Pulmonary artery endothelial cell (primary cell): ENCODE measurements at regions not wholly inside any gene's neighbourhood (a gene's known extent, or its start where the extent isn't known, plus 50 kb on each side); places are given as distances from the start of the nearest gene placed in this dataset.

Experiments used
- DNase-seq: peaks from one replicate; pipeline ENCODE4 v3.0.0-alpha.2; 2011; ENCODE audit warnings: low read depth, low spot score

DNA sequence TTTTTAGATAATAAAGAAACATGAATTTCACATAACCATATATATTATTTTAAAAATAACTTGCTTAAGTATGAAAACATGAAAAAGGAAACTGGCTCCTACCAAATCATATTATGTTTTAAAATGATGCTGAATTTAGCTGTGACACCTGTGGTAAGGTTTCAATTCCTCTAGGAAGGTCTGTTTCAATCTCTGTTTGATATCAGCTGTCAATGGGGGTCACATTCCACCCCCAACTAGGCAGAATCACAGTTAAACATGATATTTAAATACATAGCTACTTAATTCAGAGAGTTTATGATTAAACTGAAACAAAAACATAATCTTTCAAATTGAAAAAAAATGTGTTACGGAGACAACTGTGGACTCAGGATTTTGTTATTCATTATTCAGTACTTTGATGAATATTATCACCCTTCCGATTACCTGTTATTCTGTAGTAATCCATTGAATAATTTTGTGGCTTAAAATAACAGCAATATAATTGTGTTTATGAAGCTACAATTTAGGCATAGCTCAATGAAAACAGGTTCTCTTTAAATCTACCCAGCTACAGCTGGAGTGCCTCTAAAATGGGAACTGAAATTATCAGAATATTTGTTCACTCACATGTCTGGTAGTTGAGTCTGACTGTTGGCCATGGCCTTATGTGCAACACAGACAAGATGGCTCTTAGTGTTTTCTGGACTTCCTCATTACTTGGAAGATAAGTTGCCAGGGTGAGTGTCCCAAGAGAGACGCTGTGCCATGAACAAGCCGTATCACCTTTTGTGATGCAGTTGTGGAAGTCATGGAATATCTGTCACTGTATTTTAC is 244.6 kb upstream of the ANO3 start:
- no peak for DNase-seq

DNA sequence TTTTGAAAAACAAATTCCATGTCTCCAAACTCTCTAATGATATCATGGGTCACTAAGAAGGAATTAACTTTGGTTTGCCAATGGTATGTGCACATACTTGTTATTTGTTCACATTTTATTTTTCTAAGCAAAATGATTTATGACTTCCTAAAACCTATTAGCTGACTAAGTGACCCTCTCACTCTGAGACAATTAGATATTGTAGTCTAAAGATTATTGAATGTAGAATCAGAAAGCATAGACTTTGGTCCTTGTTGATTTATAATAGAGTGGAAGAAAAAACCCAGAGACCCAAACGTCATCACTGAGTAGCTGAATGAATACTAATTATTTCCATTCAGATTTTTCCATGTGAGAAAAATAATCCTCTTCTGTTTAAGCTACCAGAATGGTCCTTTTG is 243.5 kb upstream of the ANO3 start:
- DNase-seq: no peak

DNA sequence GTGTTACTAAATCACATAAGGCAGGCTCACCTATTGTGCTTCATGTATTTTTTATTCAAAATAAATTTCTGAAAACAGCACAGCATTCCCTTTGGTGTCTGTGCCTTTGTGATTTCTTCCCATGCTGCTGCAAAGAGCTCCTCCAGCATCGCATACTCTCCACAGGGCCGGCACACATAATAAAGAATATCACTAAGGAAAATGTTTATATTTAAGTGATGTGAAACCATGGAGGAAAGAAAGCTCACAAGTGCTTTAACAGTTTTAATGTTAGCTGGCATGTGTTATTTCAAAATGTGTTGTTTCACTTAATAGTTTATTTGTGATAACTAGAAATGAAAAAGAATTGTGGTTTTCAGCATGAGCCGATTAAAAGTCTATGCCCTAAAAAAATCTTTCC is 241.3 kb upstream of the ANO3 start:
- DNase-seq: no peak

DNA sequence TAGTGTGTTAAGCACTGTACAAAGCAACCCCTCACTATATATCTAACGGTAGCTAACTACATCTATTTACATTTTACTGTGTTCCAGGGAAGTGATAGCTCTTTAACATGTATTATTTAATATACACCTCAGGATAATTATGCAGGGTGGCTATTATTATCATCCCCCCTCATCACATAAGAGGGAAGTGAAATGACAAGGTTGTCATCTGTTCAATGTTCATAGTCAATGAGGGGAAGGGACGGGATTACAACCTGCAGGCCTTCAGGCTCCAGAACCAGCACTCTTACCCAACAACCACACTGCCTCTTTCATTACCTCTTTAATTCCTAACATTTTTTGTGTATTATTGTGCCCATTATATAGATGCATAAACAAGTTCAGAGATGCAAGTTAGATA is 238.7 kb upstream of the ANO3 start:
- no peak for DNase-seq

DNA sequence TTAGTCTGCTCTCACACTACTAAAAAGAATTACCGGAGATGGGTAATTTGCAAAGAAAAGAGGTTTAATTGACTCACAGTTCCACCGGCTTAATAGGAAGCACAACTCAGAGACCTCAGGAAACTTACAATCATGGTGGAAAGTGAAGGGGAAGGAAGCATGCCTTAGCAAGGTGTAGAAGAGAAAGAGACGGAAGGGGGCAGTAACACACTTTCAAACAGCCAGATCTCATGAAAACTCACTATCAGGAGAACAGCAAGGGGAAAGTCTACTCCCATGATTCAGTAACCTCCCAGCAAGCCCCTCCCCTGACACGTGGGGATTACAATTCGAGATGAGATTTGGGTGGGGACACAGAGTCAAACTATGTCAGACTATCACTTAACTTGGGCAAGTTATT is 236.6 kb upstream of the ANO3 start:
- DNase-seq: no peak

DNA sequence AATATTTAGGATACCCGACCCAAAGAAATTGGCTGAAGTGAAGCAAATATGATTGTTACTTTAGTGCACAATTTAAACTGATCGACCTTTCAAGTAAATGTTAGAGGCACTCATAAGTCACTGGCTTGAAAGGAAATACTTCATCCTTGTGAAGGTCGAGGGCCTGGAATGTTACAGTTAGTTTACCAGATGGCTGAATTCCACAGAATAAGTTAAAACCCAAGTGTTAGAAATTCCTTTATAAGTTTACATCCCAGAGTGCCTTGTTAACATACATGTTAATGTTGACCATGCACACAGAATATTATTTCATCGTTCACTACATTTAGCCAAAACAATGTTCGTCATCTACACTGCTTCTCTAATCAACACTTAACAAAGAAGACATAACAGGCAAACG is 235.5 kb upstream of the ANO3 start:
- DNase-seq: no peak

DNA sequence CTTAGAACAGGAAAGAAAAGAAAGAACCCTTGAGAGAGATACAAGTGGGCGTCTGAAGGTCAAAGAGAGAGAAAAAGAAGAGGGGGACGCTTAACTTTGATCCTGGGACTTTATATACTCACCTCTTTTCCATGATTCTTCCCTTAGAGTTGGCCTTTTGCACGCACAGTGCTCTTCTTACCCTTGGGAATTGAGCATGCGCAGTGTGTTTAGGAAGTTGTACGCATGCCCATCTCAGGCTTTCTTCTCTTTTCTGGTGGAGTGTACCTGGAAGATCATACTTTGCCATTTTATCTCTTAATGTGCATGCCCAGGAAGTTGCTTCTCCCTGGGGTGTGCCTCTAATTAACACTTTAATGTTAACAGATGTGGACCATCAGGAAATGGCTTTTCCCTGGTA is 229.6 kb upstream of the ANO3 start:
- no peak for DNase-seq

DNA sequence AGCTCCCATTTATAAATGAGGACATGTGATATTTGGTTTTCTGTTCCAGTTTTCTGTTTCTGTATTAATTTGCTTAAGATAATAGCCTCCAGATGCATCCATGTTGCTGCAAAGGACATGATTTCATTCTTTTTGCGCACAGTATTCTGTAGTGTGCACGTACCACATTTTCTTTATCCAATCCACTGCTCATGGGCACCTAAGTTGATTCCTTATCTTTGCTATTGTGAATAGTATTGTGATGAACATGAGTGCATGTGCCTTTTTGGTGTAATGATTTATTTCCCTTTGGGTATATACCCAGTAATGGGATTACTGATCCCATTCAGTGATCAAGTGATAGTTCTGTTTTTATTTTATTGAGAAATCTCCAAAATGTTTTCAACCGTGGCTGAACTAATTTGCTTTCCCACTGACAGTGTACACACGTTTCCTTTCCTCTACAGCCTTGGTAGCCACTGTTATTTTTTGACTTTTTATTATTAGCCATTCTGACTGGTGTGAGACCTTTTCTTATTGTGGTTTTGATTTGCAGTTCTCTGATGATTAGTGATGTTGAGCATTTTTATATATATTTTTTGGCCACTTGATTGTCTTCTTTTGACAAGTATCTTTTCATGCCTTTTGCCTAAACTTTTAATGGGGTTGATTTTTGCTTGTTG is 226.0 kb upstream of the ANO3 start:
- no peak for DNase-seq

DNA sequence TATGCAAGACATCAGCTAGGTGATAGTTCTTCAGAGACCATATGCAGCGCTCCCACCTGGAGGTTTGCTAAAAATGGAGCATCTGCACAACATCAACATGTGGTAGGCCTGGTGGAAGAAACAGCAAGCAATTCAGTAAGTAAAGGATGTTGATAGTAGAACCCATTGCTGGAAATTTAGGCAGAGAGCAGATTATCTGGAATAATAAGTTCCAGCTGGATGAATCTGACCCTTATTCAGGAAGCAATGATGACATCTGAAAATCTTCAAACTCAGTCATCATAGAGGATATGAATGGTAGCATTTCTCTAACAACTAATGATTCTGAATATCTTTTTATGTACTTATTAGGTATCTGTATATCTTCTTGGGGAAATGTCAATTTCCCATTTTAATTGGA is 225.2 kb upstream of the ANO3 start:
- DNase-seq: no peak

DNA sequence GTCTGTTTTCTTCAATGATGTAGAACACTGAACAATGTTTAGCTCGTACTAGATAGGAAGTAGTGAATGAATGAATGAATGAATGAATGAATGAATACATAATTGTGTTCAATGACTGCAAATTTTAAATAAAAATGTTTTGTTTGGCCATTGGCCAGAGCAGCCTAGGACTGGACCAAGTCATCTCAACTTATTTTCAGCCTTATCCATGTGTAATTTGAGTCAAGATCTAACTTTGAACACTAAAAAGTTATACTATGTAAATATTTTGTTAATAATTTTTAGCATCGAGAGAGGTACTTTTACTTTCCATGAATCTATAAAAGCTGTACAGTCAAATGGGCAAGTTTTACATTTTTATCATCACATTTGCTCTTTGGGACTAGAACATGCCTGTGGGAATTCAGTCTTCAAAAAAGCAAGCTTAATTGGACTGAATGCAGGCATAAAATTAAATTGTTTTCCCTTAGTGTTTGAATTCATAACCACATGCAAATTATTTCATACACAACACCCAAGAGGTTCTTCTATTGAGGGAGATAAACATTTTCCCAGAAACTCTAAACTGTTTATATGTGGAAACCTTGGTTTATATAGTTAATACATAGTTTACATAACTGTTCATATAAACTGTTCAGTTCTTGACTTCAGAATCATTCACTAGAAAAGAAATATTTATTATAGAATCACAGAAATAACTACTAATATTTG is 222.1 kb upstream of the ANO3 start:
- no peak for DNase-seq

DNA sequence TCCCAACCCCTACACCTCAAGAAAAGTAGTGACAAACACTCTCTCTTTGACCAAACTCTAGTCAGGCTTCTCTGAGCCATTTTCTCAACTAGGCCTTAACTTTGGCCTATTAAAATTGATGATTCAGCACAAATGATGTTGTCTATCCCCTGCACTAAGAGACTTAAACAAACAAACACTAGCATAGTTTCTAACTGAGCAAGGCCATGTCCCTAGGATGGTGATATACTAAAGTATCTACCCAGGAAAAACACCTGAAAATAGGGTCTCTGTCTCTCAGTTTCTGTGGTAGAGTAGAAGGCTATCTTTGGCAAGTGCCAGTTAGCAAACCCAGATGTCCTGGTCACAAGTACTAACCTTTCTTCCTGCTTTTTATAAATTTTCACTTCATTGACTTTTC is 219.7 kb upstream of the ANO3 start:
- DNase-seq: no peak

DNA sequence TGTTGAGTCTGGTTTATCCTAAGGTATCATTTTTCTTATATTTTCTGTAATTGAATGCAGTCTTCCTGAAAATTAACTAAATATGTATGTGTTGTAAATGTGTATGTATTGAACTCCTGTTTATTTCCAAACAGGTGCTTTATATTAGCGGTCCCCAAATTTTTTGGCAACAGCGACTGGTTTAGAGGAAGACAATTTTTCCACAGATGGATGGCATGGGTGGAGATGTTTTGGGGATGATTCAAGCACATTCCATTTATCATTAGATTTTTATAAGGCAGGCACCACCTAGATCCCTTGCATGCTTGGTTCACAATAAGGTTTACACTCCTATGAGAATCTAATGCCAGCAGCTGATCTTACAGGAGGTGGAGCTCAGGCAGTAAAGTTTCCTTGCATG is 210.5 kb upstream of the ANO3 start:
- no peak for DNase-seq

DNA sequence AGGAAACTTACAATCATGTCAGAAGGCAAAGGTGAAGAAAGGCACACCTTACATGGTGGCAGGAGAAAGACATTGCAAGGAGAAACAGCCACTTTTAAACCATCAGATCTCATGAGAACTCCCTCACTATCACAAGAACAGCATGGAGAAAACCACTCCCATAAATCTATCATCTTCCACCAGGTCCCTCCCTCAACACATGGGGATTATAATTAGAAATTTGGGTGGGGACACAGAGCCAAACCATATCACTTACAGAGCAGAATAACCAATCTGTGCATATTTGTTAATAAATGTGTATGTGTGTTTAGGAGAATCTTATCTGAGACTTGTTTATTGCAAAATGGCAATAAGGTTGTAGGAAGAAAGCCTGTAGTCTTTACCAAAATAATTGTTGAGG is 205.2 kb upstream of the ANO3 start:
- no peak for DNase-seq

DNA sequence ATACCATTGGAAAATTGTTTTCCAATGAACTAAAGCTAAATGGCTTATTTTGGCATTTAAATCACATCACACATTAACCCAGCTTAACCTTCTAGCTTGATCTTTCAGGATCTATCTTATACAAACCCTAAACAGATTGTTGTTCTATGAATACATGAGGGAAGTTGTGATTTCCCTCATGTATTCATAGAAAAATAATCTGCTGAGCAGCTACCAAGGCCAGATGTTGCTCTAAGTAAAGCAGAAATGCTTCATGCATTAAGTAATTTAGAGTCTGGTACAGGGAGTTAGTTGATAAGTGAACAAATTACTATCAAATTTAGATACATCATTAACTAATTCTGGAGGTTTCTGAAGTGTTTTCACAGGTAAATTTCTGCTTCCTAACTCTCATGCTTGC is 204.6 kb upstream of the ANO3 start:
- no peak for DNase-seq

DNA sequence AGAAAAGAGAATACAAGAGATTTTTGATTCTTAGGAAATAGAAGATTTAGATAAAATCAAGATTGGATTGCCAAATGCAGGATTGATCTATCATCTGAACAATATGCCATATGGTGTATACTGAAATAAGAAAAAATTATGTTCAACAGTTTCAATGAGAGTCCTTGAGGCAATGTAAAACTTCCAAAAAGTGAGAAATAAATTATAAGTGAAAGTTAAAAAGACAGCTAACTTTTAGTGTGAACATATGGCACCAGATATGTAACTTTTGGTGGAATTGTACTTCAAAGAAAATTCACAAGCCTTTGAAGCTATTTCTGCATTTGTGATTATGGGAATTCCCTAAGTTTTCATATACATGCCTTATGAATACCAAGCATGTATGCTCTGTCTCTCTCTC is 200.5 kb upstream of the ANO3 start:
- no peak for DNase-seq

DNA sequence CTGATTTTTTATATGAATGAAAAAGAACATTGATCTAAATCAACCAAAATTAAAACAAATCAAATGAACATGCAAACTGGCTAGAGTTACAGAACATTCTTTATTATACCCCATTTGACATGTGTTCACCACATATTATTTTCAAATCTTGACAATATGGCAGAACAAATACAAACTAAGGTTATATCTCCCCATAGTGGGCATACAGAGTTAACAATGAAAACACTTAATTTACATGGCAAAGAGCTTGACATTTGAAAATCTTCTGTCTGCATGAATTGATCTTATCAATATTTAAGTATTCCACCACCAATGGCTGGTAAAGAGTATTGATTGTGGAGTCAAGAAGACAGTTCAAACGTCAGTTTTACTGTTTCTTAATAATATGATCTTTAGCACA is 197.9 kb upstream of the ANO3 start:
- DNase-seq: no peak

DNA sequence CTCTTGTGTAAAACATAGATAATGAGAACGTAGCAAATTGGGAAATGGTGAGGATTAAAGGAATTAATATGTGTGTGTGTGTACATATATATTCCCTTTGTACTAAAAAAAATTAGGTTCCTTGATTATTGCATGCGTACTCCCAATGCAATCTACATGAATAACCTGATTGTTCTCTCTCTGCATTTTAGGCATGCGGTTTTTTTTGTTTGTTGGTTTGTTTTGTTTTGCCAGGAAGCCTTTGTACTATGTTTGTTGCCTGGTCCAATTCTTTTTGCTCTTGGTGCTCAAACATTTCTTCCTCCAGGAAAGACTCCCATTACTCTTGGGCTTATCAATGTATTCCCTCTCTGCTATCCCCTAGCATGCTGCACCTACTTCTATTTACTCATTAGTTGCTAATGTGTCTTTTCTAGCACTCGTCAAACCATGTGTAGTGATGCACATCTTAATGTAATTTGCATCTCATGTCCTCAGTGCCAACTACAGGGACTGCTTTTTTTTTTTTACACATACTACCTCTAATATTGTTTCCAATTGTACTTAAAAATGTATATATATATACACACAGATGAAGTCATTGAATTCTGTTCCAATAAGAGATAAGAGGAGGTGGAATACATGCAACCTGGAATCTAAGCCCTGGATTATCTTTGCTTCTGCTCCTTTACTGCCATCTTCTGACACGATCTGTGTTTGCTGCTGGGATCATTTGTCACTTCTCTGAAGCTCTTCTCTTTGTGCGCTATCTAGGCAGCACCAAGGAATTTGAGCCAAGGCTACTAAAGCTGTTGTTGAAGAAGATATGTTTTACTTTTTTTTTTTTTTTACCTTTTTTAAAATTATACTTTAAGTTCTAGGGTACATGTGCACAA is 197.2 kb upstream of the ANO3 start:
- DNase-seq: no peak

DNA sequence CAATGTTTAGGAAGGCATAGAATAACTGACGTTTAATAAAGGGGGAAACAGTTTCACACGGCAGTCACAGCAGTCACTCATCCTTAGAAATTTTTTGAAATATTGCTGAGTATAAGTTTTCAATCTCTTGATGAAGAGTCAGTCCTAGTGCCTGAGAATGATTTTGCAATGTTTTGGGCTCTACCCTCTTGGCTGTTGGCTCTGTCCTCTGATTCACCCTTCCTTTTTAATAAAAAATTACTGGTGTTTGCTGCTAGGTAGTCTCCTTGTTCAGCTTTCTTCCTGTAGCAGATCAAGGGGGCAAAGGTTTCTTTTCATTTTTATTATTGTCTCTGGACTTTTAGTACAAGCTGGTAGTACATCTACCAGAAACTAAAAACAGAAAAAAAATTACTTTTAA is 194.3 kb upstream of the ANO3 start:
- DNase-seq: no peak

DNA sequence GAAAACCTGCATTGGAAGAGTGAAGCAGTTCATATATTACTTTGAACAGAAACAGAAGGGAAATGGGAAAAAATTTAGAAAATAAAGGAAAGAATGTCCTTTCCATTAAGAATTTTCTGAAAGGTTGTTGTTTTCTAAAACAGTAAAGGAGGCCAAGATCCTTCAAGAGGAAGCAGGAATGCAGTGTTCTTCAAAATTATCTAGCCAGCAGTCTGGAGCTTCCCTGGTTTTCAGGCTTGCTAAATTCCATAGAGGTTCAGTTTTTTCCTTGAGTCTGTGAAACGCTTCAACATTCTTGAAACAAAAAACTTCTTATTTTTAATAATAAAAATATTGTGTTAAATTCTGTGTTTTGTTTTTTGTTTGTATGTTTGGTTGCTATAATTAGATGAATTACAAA is 189.0 kb upstream of the ANO3 start:
- DNase-seq: no peak

DNA sequence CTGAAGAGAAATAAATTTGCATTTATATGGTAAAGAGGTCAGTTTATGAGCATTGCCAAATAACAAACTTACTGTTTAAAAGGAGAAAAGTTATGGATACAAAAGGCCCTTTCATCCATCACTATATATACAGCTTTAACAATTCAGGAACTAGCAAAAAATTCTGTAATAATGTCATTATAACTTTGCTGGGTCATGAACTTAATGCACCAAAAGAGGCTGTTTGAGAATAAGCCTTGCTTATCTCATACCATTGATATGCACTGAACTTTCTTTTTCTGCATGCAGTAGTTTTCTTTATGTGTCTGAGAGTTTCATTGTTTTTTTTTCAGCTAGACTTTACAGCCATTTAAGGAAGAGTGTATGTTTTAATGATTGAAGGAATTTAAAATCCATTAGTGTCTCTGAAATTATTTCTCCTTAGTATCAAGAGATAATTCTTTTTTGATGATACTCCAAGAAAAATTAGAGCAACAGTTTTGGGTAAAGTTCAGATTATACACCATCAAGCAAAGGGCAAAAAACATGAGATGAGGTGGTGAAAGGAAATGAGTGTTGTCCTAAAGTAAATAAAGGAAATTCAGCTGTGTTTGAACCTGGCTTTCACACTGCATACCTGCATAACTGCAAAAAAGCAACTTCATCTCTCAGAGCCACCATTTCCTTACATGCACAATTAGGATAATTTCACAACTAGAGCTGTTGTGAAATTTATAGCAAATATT is 188.2 kb upstream of the ANO3 start:
- no peak for DNase-seq

DNA sequence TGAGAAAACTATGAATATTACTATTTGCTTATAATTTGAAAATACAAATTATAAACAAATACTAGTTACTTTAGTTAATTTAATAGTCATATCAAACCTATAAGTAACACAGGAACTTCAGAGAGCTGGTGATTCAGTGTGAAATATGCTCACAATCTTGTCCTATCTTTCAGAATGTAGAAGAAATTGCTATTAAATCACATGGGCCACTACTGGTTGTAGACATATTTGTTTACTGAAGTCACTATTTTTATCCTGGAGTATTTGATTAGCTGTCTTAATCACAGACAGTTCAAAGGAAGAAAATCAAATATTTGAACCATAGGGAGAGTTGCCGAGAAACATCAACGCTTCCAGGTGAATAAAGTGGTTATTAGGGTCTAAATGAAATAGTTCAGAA is 187.6 kb upstream of the ANO3 start:
- no peak for DNase-seq
